SIG-M5 treated with dmso at 0.1 percent for 504 hours (cell line): ENCODE measurements at regions not wholly inside any gene's neighbourhood (a gene's known extent, or its start where the extent isn't known, plus 50 kb on each side); places are given as distances from the start of the nearest gene placed in this dataset.

ENCODE experiments used
- DNase-seq: peaks from one replicate; lab custom pipeline; 2025; ENCODE audit not compliant: unreplicated experiment; lab: John Stamatoyannopoulos, UW

GRCh38 chr9:81292056-81292805 lies 397.1 kb downstream of the TLE1 start:
- DNase-seq, result no peak

GRCh38 chr9:81289622-81290021 lies 399.7 kb downstream of the TLE1 start:
- no peak for DNase-seq

GRCh38 chr9:81268048-81268447 lies 421.3 kb downstream of the TLE1 start:
- no peak for DNase-seq

GRCh38 chr9:81266674-81267073 lies 422.7 kb downstream of the TLE1 start:
- DNase-seq, result no peak

- DNase-seq, result no peak
These were observed 423.3 kb downstream of the TLE1 start for GRCh38 chr9:81266086-81266485.

- DNase-seq, result no peak
These were observed 424.8 kb downstream of the TLE1 start for GRCh38 chr9:81264516-81264915.

- no peak for DNase-seq
These were observed 429.5 kb downstream of the TLE1 start for GRCh38 chr9:81259896-81260295.

- no peak for DNase-seq
These were observed 433.0 kb downstream of the TLE1 start for GRCh38 chr9:81256368-81256767.

- no peak for DNase-seq
These were observed 438.7 kb downstream of the TLE1 start for GRCh38 chr9:81250606-81251005.

- DNase-seq, result no peak
These were observed 439.3 kb downstream of the TLE1 start for GRCh38 chr9:81250041-81250440.

- no peak for DNase-seq
These were observed 443.9 kb downstream of the TLE1 start for GRCh38 chr9:81245254-81245956.

- DNase-seq, result no peak
These were observed 444.7 kb downstream of the TLE1 start for GRCh38 chr9:81244631-81245030.

- no peak for DNase-seq
These were observed 446.5 kb downstream of the TLE1 start for GRCh38 chr9:81242866-81243265.

GRCh38 chr9:81239388-81239787 lies 450.0 kb downstream of the TLE1 start:
- DNase-seq, result no peak

GRCh38 chr9:81237565-81238231 lies 451.6 kb downstream of the TLE1 start:
- no peak for DNase-seq

- DNase-seq, result no peak
These were observed 454.3 kb downstream of the TLE1 start for GRCh38 chr9:81234924-81235610.

- no peak for DNase-seq
These were observed 458.3 kb downstream of the TLE1 start for GRCh38 chr9:81231011-81231410.

- no peak for DNase-seq
These were observed 461.7 kb downstream of the TLE1 start for GRCh38 chr9:81227507-81228245.

- DNase-seq, result no peak
These were observed 463.8 kb downstream of the TLE1 start for GRCh38 chr9:81225596-81225995.

GRCh38 chr9:81224166-81225081 lies 464.9 kb downstream of the TLE1 start:
- no peak for DNase-seq
